UCSD-AML1 (cell line): ENCODE measurements at regions not wholly inside any gene's neighbourhood (a gene's known extent, or its start where the extent isn't known, plus 50 kb on each side); places are given as distances from the start of the nearest gene placed in this dataset.

ENCODE experiments used
- DNase-seq: peaks from one replicate; lab custom pipeline; 2025; ENCODE audit not compliant: unreplicated experiment; lab: John Stamatoyannopoulos, UW

DNA sequence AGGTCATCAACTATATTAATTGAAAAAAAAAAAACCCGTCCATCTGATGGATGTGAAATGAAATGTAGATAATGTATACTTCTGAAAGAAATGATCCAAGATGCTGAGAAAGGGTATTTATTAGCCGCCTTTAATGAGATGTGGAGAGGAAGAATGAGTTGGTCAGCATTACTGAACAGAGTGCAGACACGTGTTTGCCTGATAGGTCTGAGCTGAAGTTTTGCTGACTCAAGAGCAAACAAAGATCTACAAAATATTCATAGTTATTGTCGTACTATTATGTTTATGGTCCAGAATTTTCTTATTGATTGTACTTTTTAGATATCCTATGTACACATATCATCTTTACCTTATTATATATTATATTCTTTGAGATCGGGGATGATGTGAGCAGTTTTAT, 235.3 kb downstream of the RDH14 start:
- no peak for DNase-seq

- DNase-seq, result no peak
Measured at GRCh38 chr2:18319987-18320386, 240.5 kb downstream of the RDH14 start.

GRCh38 chr2:18317017-18317416, 243.4 kb downstream of the RDH14 start:
- no peak for DNase-seq

DNA sequence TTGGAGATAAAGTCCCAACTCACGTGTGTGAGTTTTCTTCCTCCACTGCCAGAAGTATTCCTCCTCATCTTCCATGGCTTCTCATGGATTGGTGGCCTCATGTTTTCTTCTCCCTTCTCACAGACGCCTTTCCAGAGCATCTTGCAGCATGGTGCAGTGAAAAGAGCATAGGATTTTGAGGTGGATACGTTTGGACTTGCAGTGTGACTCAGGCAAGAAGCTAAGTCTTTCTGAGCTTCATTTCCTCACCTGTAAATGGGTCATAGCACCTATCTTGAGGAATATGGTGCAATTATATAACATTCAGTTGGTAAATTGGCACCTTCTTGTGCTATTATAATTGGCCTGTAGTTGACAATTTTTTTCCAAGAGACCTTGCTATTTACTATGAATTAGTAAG, 247.6 kb downstream of the RDH14 start:
- DNase-seq, result no peak

DNA sequence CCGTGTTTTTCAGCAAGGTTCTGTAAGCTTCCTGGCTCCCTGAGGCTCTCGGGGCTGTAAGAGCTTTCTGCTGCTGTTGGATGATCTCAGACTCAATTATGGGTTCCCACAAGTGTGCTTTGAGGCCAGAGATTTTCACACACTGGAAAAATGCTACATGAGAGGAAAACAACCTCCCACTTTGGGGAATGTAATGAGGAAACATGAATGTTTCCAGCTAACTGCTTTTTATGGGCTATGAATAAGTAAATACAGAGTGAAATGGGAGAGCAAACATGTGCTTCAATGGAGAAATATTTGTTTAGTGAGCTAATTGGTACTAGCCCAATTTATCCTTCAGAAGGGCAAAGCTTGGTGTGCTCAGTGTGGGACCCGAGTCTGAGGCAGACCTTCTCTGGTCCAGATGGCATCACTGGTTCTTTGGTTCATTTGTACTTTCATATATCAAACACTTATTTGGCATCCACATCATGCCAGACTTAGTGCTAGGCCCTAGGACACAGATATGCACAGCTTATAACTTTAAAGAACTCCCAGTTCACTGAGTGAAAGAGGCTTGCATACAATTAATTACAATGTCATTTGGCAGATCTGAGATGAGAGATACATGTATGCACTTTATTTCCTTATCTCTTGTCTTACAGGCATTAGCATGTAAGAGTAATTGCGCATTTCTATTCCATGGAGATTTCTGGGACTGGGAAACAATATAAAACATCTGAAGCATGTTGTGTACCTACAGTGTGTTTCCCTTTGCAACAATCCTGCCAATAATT, 248.8 kb downstream of the RDH14 start:
- DNase-seq, result no peak

- DNase-seq, result no peak
Measured at GRCh38 chr2:18309627-18310026, 250.8 kb downstream of the RDH14 start.

DNA sequence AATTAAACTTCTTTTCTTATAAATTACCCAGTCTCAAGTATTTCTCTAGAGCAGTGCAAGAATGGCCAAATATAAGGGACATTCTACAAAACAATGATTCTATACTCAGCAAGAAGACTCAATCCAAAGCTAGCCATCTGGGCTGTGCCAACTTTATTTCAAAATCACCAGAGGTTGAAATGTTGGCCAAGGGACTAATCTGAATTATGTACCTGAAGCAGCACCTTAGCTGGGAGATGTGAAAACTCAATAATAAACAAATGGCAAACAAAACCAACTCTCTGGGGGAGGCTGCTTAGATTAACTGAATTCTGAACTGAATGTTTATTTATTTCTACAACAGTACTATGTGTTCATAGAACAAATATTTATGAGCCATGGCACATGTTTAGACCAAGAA, 251.3 kb downstream of the RDH14 start:
- DNase-seq, result no peak

- DNase-seq, result no peak
Measured at GRCh38 chr2:18304849-18305248, 255.6 kb downstream of the RDH14 start.

GRCh38 chr2:18301421-18302139, 258.9 kb downstream of the RDH14 start:
- DNase-seq, result no peak

GRCh38 chr2:18299423-18300212, 260.8 kb downstream of the RDH14 start:
- DNase-seq, result no peak

DNA sequence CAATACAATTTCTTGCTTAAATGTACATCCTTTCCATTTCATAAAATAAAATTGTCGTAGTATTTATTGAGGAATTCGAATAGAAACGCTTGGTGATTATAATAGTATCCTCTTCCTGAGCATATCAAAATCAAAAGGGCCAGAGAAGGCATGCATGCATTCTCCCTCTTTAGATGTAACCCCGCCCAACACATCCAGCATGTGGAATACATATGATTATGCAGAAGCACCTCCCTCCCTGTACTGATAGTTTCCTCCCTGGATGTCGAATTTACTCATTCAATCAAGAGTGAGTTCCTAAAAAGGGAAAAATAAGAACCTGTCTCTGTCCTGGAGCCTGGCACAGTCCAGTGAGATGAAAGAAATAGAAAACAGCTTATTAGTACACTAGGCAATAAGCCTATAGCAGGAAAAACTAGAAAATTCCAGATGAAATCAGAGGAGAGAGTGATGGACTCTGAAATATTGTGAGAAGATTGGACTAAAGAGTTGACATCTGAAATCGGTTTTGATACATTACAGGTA, 262.9 kb downstream of the RDH14 start:
- no peak for DNase-seq

DNA sequence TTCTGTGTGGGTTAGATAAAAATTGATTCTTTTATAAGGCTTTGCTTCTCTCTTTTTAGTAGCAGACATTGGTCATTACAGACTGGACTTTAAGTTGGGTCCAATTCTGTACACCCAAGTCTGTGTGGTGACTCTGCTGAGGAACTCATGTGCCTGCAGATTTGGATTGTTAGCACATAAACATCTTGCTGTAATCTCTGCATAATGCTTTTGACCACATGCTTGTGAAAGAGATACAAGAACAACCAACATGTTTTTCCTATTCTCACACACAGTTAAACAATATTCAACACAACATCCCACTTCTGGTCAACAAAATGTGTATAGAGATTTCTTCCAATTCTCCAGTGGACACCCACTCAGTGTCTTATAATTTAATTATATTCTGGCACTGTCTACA, 270.1 kb downstream of the RDH14 start:
- no peak for DNase-seq

GRCh38 chr2:18286897-18287296, 273.6 kb downstream of the RDH14 start:
- no peak for DNase-seq

- DNase-seq, result no peak
Measured at GRCh38 chr2:18284331-18284730, 276.1 kb downstream of the RDH14 start.

DNA sequence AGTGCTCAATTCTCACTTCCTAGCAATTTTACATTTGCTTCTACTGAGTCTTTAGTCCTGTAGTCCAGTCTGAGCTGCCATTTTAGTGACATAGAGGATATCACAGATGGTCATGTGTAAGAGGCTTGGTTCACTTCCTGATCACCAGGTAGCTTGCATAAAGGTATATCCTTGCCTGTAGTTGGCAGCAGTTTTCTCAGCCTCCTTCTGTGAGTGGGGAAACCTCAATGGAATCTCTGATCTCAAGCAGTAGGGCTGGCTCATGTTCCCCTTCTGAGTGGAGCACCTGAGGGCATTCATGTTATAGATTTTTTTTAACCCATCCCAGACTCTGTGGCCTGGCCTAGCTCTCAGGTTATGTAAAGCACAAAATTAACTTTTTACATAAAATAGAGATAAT, 278.4 kb downstream of the RDH14 start:
- no peak for DNase-seq

DNA sequence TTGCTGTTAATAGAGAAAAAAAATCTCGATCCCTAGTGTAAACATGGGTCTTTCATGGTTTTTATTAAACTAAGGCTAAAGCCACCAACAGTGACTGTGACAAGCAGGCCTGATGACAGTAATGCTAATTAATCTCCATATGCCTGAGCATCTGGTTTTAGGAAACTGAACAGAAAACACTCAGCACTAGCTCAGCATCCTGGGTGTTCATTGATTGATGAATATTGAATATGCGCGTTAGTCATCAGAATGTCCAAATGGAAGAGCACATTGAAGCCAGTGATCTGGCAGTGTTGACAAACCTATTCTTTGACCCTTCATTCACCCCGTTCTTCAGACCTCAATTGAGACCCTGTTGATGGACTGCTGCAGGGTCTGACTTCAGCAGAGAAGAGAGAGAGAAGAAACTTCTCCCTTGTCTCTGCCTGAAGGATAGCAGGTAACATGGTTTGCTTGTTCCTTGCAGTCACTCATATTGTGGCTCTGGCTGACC, 283.8 kb downstream of the RDH14 start:
- no peak for DNase-seq

DNA sequence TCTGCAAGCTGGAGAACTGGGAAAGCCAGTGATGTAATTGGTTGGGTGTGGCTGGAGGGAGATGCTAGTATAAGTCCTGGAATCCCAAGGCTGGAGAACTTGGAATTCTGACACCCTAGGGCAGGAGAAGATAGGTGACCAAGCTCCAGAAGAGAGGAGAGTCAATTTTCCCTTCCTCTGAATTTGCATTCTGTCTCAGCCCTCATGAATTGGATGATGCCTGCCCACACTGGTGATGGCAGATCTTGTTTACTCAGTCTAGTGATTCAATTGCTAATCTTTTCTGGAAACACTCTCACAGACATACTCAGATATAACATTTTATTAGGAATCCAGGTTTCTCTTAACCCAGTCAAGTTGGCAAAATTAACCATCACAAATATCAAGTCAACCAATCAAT, 287.2 kb downstream of the RDH14 start:
- DNase-seq, result no peak

DNA sequence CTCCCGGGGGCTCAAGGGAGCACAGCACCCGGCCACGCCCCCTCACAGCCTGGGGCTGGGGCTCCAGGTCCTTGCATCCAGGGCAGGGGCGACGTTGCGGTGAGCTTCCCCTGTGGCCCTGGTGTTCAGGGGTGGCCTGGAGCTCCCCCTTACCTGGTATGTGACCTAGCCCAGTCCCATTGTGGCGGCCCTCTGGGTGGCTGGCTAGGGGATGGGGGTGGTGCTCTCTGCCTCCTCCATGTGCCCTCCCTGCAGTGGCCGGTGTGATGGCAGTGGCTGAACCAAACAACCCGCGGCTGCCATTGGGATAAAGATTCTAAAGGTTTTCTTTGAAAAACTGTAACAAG, 288.3 kb downstream of the RDH14 start:
- no peak for DNase-seq

DNA sequence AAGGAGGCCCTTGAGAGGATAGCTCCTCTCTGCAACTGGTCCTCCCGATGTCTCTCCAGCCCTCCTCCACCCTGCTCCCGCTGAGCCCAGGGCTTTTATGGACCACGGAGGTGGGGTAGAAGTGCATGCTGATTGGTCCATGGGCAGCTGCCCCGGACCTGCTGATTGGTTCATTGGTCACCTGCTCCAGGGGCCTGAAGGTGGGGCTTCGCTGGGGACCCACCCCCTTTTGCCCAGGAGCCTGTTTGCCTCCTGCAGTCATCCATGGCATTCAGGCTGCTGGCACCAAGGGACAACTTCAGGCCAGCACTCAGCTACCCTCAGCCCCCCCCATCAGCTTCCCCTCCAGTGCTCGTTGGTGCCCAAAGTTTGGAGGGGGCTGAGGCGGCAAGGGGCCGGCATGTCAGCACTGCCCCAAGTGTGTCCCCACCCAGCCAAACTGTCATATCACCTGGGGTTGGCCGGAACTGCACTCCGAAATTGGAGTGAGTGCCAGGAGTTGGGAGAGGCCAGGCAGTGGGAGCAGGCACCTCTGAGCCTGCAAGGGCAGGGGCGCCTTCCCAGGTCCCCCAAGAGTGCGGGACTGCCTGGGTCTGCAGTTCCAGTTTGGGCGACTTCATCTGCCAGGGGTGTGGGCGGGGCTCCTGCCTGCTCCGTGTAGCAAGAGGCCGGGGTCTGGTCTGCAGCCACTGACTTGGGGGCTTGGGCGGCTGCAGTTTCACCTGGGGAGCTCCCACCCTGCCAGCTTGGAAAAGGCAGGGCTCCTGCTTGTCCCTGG, 288.9 kb downstream of the RDH14 start:
- no peak for DNase-seq

- no peak for DNase-seq
Measured at GRCh38 chr2:18268400-18268799, 292.1 kb downstream of the RDH14 start.

DNA sequence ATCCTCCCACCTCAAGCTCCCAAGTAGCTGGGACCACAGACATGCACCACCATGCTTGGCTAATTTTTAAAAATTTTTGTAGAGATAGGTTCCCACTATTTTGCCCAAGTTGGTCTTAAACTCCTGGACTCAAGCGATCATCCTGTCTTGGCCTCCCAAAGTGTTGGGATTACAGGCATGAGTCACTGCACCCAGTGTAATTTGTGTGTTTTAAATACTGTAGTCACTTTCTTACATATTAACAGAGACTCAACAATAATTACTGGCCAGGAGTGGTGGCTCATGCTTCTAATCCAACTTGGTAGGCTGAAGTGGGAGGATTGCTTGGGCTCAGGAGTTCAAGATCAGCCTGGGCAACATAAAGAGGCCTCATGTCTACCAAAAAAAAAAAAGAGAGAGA, 293.0 kb downstream of the RDH14 start:
- DNase-seq, result no peak
